NCI-H510A treated with DMSO at 0.1 percent for 48 hours (cell line): ENCODE measurements at regions not wholly inside any gene's neighbourhood (a gene's known extent, or its start where the extent isn't known, plus 50 kb on each side); places are given as distances from the start of the nearest gene placed in this dataset.

Experiments
- DNase-seq: peaks from one replicate; lab custom pipeline; 2025; lab: John Stamatoyannopoulos, UW

DNA sequence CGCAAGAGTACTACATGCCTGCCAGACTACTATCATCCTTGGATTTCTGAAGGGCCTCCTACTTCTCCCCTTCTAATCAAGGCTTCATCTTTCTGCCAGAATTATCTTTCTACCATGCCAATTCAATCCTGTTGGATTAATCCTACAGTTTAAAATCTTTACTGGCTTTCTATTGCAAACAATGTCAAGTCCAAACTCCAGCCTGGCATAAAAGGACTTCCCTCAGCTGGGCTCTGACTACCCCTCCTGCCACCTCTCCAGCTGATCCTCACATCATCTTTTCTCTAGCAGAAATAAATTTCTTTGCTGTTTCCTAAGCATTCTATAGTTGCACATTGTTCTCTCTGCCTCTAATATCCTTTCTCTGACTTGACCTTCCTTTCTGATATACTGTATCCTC is 119.7 kb upstream of the RAD23B start:
- no peak for DNase-seq

DNA sequence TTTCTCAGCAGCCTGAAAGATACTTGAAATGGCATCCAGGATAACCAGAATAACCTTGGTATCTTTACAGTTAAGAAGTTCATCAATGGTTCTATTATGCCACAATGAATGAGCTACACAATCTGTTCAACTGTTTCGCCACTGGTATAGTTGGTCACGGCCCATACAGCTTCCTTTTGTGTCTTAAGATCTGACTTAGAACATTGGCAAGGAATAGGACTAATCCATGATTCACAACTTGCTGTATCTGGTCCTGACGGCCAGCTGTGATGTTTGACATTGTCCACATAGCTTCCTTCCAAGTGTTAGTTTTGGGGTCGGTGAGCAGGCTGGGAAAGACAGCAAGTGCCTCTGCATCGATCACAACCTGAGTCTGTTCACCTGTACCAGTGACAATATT is 113.3 kb upstream of the RAD23B start:
- no peak for DNase-seq

DNA sequence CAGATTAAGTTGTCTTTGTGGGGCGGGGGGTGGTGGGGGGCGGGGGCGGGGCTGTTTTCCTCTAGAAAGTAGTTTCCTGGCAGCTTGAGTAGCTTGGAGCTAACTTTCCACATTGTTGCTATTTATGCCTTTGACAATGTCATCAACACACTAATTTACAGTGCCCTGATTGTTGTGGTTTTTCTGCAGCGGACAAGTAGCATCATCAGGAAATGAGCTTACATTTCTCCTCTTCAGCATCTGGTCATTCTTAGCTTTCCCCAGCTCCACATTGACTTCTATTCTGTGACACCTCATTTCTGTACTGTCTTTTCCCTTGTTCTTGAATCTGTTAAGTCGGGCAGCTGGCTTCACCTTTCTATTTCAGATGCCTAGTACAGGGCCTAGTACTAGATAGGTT is 112.3 kb upstream of the RAD23B start:
- DNase-seq = no peak

DNA sequence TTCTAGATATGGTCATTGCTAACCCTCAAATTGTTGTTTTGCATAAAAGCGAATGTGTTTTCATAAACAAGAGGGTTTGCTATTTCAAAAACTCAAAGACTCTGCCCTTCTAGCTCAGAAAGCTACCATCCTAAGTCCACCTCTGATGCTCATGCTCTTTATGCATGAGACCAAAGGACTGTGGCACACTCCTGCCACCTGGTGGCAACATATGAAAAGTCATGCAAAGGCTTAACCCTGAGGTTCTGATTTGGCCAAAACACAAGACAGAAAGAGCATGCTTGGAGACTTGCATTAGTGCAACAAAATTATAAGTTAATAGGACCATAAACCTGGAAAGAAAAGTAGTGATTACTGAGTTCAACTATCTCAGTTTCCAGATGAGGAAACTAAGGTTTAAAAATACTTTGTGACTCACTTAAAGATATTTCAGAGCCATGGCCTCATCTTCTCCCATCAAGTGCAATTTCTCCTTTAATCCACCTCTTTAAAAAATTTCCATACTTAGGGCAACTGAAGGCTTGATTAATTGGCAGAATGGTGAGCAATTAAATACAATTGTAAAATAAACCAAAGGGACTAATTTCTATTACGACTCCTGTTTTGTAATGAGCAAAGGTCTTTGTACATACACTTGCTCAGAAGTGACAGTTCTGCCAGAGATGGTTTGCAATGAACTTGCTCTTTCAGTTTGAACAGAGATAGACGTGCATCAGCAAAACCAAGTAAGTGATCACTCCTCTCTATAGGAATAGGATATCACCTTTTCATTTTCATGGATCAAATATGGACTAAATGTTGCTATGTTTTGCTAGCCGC is 110.7 kb upstream of the RAD23B start:
- DNase-seq = peak; percentile 88

DNA sequence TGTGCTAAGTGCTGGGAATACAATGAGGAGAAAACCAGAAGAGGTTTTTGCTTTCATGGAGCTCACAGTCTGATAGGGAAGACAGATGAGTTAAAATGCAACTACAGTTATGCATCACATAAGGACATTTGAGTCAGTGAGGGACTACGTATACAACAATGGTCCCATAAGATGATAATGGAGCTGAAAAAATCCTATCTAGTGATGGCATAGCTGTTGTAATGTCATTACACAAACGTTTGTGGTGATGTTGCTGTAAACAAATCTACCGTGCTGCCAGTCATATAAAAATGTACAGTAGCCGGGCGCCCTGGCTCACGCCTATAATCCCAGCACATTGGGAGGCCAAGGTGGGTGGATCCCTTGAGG is 110.1 kb upstream of the RAD23B start:
- no peak for DNase-seq

DNA sequence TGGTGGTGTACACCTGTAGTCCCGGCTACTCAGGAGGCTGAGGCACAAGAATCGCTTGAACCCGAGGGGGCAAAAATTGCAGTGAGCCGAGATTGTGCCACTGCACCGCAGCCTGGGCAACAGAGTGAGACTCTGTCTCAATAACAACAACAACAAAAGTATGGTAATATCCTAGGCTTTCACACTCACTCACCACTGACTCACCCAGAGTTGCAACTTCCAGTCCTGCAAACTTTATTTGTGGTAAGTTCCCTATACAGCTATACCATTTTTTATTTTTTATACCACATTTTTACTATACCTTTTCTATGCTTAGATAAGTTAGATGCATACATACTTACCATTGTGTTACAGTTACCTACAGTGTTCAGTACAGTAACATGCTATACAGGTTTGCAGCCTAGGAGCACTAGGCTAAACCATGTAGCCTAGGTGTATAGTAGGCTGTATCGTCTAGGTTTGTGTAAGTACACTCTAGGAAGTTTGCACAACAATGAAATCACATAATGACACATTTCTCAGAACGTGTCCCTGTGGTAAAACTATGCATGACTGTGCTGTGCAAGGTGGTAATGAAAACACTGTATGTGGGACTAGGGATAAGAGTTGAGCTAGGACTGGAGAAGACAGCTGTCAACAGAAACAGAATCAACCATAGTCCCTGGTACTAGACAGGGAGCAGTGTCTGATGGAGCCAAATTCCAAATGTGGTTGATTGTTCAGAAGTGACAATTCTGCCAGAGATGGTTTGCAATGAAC is 109.5 kb upstream of the RAD23B start:
- no peak for DNase-seq

DNA sequence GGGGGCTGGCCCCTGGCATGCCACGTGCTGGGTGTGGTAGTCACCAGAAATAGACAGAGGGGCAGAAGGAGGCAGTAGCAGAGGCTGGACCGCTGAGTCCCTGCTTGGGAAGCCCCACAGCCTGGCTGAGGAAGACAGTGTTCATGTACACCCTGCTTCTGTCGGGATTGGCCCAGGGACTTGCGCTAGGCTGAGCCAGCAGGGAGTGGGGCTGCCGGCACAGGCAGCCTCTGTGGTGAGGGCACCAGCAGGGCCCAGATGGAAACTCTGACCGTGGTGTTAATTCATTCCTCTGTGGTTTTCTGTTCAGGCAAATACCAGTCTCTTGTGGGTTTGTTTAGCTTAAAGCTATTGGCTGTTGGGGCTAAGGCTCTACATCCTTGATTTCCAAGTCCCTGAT is 108.6 kb upstream of the RAD23B start:
- no peak for DNase-seq

DNA sequence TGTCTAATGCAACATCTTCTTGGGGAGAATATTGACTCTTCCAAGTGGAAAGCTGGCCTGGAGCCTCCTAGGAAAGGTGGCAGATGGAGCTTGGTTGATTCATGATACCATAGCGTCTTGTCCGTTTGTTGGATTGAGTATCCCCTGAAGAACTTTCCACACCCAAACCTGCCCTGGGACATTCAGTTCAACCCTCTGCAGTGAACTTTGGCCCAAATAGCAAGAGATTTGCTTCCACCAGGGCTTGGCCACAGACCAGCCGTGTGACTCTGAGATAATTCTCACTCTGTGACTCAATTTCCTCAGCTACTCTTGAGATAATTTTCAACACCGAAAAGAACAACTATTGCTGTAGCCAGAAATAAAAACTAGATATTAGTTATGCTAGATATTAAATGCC is 108.0 kb upstream of the RAD23B start:
- no peak for DNase-seq

DNA sequence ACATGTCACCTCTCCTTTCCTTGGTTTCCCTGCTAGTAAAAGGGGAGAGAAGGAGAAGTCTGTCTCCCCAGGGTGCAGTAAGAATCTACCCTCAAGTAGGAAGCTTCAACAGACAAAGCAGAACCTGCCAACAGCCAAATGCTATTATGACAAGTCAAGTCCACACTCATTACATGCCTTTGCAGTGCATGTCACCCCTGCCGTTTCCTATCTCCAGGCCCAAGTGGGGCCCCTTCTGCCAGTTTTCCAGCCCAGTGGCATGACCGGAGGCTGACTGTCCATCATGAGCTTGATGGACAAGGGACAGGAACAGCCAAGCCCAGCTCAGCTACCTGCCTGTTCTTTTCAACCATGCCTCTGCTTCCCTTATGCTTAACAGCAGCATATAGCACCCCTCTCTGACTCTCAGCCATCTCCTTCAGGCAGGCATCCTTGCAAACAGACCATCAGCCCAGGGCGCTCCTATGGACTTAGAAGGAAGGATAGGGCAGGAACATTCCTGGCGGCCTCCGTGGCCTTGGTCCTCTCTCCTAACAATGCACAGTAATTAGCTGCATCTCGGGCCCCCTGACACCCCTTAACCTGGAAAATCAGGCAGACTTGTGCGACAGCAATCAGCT is 107.2 kb upstream of the RAD23B start:
- DNase-seq = no peak

DNA sequence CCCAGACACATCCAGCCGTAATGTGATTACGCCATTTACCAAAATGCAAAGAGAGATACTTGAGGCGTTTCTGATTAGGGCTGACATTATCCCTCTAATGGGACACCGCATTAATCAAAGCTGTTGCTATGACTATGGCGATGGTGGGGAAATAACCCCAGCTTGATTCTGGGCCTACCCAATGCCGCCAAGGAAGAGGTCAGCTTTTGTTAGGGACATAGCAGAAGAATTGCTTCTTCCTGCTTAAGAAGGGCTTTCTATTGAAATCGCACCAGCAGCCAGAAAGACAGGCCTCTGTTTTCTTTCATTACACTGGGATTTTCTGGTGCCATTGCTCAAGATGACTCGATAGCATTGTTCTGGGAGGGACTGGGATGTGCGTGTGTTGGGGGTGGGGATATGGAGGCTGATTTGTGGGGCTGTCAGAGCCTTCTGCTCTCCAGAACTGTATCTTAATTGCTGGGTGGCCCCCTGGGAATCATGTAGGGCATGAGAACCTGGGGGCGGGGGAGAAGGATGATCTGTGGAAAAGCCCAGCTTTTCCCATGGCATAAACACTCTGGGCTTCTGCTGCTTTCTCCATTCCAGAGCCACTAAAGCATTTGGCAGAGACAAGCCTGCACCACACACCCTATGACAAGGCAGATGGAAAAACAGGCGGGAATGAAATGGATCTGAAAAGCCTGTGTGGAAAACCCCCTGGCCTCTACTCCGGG is 106.5 kb upstream of the RAD23B start:
- no peak for DNase-seq

DNA sequence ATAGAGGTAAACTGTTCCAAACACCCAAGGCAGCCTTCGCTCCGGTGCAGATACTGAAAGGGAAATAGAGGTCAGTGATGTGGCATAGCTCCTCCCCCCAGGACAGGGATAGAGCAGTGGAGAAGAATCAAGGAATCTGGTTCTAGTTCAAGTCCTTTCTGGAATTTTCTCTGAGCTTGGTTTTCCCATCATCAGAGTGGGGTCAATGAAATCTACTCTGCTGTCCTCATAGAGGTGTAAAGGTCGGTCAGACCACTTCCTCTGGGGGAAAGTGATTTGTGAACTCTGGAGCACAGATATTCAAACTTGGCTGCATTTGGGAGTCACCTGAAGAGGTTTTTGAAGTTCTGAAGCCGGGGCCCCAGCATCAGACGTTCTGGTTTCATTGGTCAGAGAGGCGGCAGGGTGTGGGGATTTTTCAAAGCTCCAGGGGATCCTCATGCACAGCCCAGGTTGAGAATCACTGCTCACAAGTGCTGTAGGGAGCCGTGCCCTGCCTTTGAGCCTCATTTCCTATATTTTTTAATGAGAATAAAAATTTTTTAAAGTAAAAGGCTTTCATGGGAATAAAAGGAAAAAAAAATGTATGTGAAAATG is 105.7 kb upstream of the RAD23B start:
- no peak for DNase-seq

DNA sequence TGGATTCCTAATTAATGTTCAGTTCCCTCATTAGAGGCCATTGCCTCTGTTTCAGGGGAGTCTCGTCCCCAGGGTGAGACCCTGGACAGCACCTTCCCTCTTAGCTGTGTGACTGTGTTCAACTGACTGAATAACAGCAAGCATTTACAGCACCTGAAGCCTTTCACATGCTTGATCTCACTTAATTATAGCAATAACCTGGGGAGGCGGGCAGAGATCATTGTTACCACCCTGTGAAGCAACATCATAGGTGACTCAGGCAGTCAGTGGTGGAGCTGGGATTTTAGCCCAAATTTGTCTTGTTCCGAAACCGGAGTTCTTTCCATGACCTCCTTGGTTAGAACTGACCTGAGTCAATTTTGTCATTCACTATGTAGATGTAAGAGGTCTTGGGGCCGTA is 105.2 kb upstream of the RAD23B start:
- no peak for DNase-seq

DNA sequence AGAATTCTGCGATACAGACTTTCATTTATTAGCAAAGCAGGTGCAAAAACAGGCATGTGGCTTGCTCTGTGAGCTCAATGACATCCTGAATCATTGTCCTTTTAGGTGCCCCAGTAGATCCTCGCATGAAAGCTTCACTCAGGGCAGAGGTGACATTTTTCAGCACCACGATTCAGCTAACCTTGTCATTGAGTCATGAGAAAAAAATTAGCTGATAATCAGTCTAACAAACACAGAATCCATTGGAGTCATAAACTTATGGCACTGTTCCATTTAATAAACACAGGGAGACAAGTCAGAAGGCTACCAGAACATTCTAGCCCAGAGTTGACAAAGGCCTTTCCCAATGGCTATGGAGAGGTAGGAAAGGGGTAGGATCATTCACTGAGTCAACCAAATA is 104.8 kb upstream of the RAD23B start:
- no peak for DNase-seq

DNA sequence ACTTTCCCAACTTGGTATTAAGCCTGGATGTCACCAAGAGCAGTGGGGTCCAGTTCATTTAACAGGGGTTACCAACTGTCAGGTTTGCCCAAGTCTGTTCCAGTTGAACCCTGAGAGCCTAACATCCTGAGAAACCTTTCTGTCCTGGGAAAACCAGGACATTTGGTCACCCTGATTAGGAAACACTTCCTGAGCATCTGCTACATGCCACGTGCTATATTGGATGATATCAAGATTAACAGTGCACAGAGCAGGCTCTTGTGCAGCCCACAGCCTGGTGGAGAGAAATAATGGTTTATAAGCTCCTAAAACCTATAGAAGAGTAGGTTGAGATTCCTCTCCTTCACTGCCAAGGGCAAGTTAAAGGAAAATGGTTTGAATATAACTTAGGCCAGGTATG is 102.9 kb upstream of the RAD23B start:
- no peak for DNase-seq

DNA sequence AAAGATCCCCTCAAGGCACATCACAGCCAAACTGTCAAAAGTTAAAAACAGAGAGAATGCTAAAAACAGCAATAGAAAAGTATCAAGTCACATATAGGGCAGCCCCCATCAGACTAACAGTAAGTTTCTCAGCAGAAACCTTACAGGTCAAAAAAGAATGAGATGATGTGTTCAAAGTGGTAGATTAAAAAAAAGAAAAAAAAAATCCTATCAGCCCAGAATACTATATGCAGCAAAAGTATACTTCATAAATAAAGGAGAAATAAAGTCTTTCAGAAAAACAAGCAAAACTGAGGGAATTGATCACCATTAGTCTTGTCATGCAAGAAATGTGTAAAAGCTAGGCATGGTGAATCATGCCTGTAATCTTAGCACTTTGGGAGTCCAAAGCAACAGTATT is 99.9 kb upstream of the RAD23B start:
- DNase-seq = no peak

DNA sequence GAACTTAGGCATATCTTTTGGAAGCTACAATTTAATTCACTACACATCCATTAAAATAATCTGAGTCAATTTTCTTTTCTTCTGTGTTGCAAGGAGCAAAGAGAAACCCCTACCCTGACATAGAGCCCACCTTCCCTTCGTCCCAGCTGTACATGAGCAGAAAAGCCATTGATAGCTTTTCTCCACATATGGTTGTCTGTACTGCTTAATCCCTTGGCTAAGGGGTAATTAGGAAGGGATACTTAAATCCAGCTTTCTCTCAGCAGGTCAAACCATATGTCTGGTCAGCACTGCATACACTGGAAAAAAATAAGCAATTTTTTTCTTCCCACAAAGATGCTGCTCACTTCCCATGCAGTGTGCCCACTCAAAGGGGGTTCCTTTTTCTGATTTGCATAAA is 94.7 kb upstream of the RAD23B start:
- DNase-seq = no peak

DNA sequence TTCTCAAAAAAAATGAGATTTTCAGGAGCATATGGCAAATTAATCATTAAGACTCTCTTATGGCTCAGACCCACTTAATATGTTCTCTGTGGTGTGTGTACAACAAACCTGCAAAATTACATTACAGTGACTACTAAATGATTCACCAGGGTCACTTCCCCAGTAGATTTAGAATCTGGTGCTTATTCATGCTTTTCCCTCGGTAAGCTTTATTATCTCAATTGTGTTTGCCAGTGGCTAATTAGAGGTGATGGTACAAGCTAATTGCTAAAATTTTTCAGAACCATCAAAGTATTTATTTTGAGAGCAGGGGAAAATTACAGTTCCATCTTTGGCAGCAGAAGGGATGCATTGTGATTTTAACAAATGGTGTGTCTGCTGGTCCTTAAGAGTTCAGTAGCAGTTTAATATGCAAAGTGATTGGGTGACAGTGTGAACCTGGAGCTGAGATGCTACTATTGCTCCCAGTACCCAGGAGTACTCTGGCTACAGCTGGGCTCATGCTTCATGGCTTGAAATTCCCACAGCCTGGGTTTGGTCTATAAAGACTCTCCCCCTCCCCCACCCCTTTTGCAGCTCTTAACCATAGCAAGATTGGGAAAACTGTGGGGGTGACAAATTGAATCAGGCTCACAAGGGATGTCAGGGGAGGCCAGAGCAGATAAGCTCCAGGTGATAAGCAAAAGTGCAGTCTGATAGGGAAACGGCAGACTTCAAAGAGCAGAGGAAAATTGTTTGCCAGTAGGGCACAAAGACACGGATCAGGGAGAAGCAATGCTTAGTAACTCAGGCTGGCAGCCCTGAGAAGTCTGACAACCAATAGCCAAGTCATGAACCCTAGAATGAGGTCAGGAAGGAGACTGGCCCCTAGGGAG is 92.8 kb upstream of the RAD23B start:
- no peak for DNase-seq

DNA sequence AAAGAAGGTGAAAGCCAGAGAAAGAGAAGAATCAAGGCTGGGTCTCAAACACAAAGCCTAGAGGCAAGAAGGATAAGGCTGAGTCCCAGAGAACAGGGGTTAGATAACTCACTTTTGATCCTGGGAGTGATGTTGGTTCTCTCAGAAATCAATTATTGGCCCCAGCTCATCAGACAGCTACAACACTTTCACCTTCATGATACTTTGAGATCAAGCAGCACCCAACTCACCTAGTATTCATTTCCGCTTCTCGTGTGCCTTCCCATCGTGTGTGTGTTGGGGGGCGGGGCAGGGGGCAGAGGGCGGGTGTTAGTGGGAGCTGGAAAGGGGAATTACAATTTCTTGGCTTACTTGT is 92.2 kb upstream of the RAD23B start:
- DNase-seq = no peak

DNA sequence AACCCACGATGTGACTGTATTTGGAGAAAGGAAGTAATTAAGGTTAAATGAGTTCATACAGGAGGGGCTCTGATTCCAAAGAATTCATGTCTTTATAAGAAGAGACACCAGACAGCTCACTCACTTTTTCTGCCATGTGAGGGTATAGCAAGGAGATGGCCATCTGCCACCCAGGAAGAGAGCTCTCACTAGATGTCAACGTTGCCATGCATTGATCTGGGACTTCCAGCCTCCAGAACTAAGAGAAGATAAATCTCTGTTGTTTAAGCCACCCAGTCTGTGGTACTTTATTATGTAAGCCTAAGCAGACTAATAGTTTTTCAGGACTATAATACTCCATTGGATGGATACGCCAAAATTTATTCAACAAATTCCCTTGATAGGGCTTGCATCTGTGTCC is 89.8 kb upstream of the RAD23B start:
- DNase-seq = no peak

DNA sequence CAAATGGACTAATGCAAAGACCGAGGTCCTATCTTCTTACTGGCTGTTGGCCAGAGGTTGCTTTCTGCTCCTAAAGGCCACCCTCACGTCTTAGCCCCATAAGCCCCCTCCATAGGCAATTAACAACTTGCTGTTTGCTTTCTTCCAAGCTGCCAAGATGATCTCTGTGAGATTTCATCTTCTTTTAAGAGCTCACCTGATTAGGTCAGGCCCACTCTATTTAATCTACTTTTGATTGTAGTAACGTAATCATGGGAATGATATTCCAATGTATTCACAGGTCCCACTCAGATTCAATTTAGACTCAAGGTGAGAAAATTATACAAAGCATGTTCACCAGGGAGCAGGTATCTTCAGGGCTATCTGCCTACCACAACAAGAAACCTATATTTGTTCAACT is 84.4 kb upstream of the RAD23B start:
- no peak for DNase-seq

DNA sequence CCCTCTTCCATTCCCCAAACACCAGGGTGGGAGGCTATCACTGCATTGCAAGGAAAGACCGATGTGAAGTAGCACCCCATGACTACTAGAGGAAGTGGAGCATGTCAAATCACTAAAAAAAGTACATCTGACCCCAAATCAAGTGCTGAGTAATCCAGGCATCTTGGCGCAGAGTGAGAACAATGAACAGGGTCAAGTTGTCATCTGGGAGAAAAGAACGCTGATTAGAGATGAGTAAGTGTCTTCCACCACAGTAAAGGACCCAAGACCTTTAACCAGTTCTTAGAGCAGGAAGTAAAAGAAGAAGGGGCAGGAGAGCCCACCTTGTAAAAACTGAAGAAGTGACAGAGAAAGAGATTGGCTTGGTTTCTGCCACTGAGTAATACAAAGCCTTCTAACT is 75.0 kb upstream of the RAD23B start:
- DNase-seq = no peak
